WTC11 (cell line): ENCODE measurements at regions not wholly inside any gene's neighbourhood (a gene's known extent, or its start where the extent isn't known, plus 50 kb on each side); places are given as distances from the start of the nearest gene placed in this dataset.

Experiments used
- ATAC-seq: fragments of 200-7000 bp; cut with Tn5 transposase; 2 replicates; pipeline ENCODE4 v1.10.0; 2021; ENCODE audit warnings: mild to moderate bottlenecking, moderate library complexity
- CTCF ChIA-PET: fragments of 300-600 bp; sonication (Branson Sonifier 250); formaldehyde crosslinking; loops from one replicate; lab custom pipeline; 2021; ENCODE audit warnings: antibody characterized with exemption; lab: Charles Lee
- POLR2A ChIA-PET: fragments of 350-600 bp; sonication (Branson Sonifier 250); formaldehyde crosslinking; loops from one replicate; lab custom pipeline; 2021; ENCODE audit warnings: antibody characterized with exemption; lab: Charles Lee
- DNase-seq: peaks from one replicate; pipeline ENCODE4 v3.0.0; 2021; ENCODE audit warnings: low spot score
- H3K27ac Mint-ChIP-seq: 2 replicates; pipeline ENCODE4 v1.8.0; 2021; ENCODE audit warnings: mixed read lengths
- H3K27me3 Mint-ChIP-seq: 2 replicates; pipeline ENCODE4 v1.8.0; 2021; ENCODE audit warnings: low read depth, mild to moderate bottlenecking, moderate library complexity, mixed read lengths
- H3K36me3 Mint-ChIP-seq: 2 replicates; pipeline ENCODE4 v1.8.0; 2021; ENCODE audit warnings: mixed read lengths
- H3K4me1 Mint-ChIP-seq: 2 replicates; pipeline ENCODE4 v1.8.0; 2022; ENCODE audit warnings: mixed read lengths
- H3K4me3 Mint-ChIP-seq: 2 replicates; pipeline ENCODE4 v1.8.0; 2021; ENCODE audit warnings: mild to moderate bottlenecking, moderate library complexity, mixed read lengths
- H3K9me3 Mint-ChIP-seq: 2 replicates; pipeline ENCODE4 v1.8.0; 2021; ENCODE audit warnings: mixed read lengths
- ATF3 ChIP-seq: sonication (generic); formaldehyde crosslinking; conservative IDR thresholded peaks from 2 replicates; pipeline ENCODE4 v1.8.1; 2022; ENCODE audit warnings: mild to moderate bottlenecking, missing genetic modification reagents
- CREM ChIP-seq: sonication (generic); formaldehyde crosslinking; IDR thresholded peaks from 2 replicates; pipeline ENCODE4 v1.8.1; 2022; ENCODE audit warnings: mild to moderate bottlenecking, missing genetic modification reagents, moderate library complexity
- EMX1 ChIP-seq: fragments of 250-450 bp; sonication (Bioruptor Pico); IDR thresholded peaks from 2 replicates; pipeline ENCODE4 v1.8.0; 2021; ENCODE audit warnings: mild to moderate bottlenecking
- ERG ChIP-seq: fragments of 250-450 bp; sonication (Bioruptor Pico); IDR thresholded peaks from 2 replicates; pipeline ENCODE4 v1.8.0; 2021; ENCODE audit warnings: mild to moderate bottlenecking
- ESRRA ChIP-seq: sonication (generic); formaldehyde crosslinking; IDR thresholded peaks from 2 replicates; pipeline ENCODE4 v1.8.1; 2022; ENCODE audit warnings: mild to moderate bottlenecking, missing genetic modification reagents, borderline replicate concordance
- ETV6 ChIP-seq: sonication (generic); formaldehyde crosslinking; IDR thresholded peaks from 2 replicates; pipeline ENCODE4 v1.8.1; 2022; ENCODE audit warnings: mild to moderate bottlenecking, missing genetic modification reagents
- FOXJ3 ChIP-seq: sonication (generic); formaldehyde crosslinking; IDR thresholded peaks from 2 replicates; pipeline ENCODE4 v1.9.0; 2021; ENCODE audit warnings: missing genetic modification reagents, mild to moderate bottlenecking, borderline replicate concordance
- FOXP1 ChIP-seq: sonication (generic); formaldehyde crosslinking; IDR thresholded peaks from 2 replicates; pipeline ENCODE4 v1.8.0; 2022; ENCODE audit warnings: missing genetic modification reagents, mild to moderate bottlenecking, moderate library complexity, borderline replicate concordance
- FOXP4 ChIP-seq: sonication (generic); formaldehyde crosslinking; IDR thresholded peaks from 2 replicates; pipeline ENCODE4 v1.8.0; 2022; ENCODE audit warnings: mild to moderate bottlenecking, missing genetic modification reagents
- GABPB1 ChIP-seq: sonication (generic); formaldehyde crosslinking; IDR thresholded peaks from 2 replicates; pipeline ENCODE4 v1.8.1; 2023; ENCODE audit warnings: mild to moderate bottlenecking, missing genetic modification reagents
- GTF2I ChIP-seq: fragments of 250-450 bp; sonication (Bioruptor Pico); conservative IDR thresholded peaks from 2 replicates; pipeline ENCODE4 v1.4.0; 2021; ENCODE audit warnings: mild to moderate bottlenecking
- HMGXB4 ChIP-seq: sonication (generic); formaldehyde crosslinking; IDR thresholded peaks from 2 replicates; pipeline ENCODE4 v1.8.1; 2023; ENCODE audit warnings: mild to moderate bottlenecking, moderate library complexity, missing genetic modification reagents
- KAT7 ChIP-seq: sonication (generic); formaldehyde crosslinking; IDR thresholded peaks from 2 replicates; pipeline ENCODE4 v1.8.1; 2023; ENCODE audit warnings: missing genetic modification reagents, mild to moderate bottlenecking, borderline replicate concordance
- MAX ChIP-seq: sonication (generic); formaldehyde crosslinking; IDR thresholded peaks from 2 replicates; pipeline ENCODE4 v1.8.0; 2022; ENCODE audit warnings: mild to moderate bottlenecking, missing genetic modification reagents
- MXD4 ChIP-seq: fragments of 250-450 bp; sonication (Bioruptor Pico); IDR thresholded peaks from 2 replicates; pipeline ENCODE4 v1.8.0; 2021; ENCODE audit warnings: mild to moderate bottlenecking, moderate library complexity, borderline replicate concordance
- MYBL2 ChIP-seq: sonication (generic); formaldehyde crosslinking; IDR thresholded peaks from 2 replicates; pipeline ENCODE4 v1.8.1; 2023; ENCODE audit warnings: mild to moderate bottlenecking, moderate library complexity, missing genetic modification reagents
- NFATC4 ChIP-seq: fragments of 250-450 bp; sonication (Bioruptor Pico); IDR thresholded peaks from 2 replicates; pipeline ENCODE4 v1.9.0; 2021; ENCODE audit warnings: mild to moderate bottlenecking
- NFYB ChIP-seq: sonication (generic); formaldehyde crosslinking; conservative IDR thresholded peaks from 2 replicates; pipeline ENCODE4 v1.8.0; 2022; ENCODE audit warnings: low read depth, missing genetic modification reagents
- NR3C1 ChIP-seq: sonication (generic); formaldehyde crosslinking; conservative IDR thresholded peaks from 2 replicates; pipeline ENCODE4 v1.8.1; 2023; ENCODE audit warnings: low read depth, mild to moderate bottlenecking, missing genetic modification reagents
- PRRX2 ChIP-seq: fragments of 250-450 bp; sonication (Bioruptor Pico); IDR thresholded peaks from 2 replicates; pipeline ENCODE4 v1.8.0; 2021; ENCODE audit warnings: mild to moderate bottlenecking
- SMAD3 ChIP-seq: sonication (generic); formaldehyde crosslinking; IDR thresholded peaks from 2 replicates; pipeline ENCODE4 v1.8.0; 2022; ENCODE audit warnings: missing genetic modification reagents, mild to moderate bottlenecking, borderline replicate concordance
- SOX15 ChIP-seq: fragments of 250-450 bp; sonication (Bioruptor Pico); IDR thresholded peaks from 2 replicates; pipeline ENCODE4 v1.9.0; 2021; ENCODE audit warnings: mild to moderate bottlenecking
- TEAD4 ChIP-seq: sonication (generic); formaldehyde crosslinking; IDR thresholded peaks from 2 replicates; pipeline ENCODE4 v1.8.0; 2022; ENCODE audit warnings: mild to moderate bottlenecking, missing genetic modification reagents
- ZBTB21 ChIP-seq: sonication (generic); formaldehyde crosslinking; IDR thresholded peaks from 2 replicates; pipeline ENCODE4 v1.8.1; 2023; ENCODE audit warnings: mild to moderate bottlenecking, missing genetic modification reagents, borderline replicate concordance
- ZMAT4 ChIP-seq: fragments of 250-450 bp; sonication (Bioruptor Pico); IDR thresholded peaks from 2 replicates; pipeline ENCODE4 v1.9.0; 2021; ENCODE audit warnings: mild to moderate bottlenecking
- ZNF219 ChIP-seq: sonication (generic); formaldehyde crosslinking; IDR thresholded peaks from 2 replicates; pipeline ENCODE4 v1.8.0; 2023; ENCODE audit warnings: missing genetic modification reagents, mild to moderate bottlenecking, borderline replicate concordance
- ZNF317 ChIP-seq: sonication (generic); formaldehyde crosslinking; IDR thresholded peaks from 2 replicates; pipeline ENCODE4 v1.8.1; 2023; ENCODE audit warnings: low read depth, mild to moderate bottlenecking, moderate library complexity, missing genetic modification reagents, borderline replicate concordance
- ZNF416 ChIP-seq: fragments of 250-450 bp; sonication (Bioruptor Pico); IDR thresholded peaks from 2 replicates; pipeline ENCODE4 v1.9.0; 2021; ENCODE audit warnings: mild to moderate bottlenecking, inconsistent platforms
- ZNF423 ChIP-seq: fragments of 250-450 bp; sonication (Bioruptor Pico); IDR thresholded peaks from 2 replicates; pipeline ENCODE4 v2.1.2; 2022; ENCODE audit warnings: mild to moderate bottlenecking, moderate library complexity
- ZNF512 ChIP-seq: sonication (generic); formaldehyde crosslinking; IDR thresholded peaks from 2 replicates; pipeline ENCODE4 v1.8.1; 2022; ENCODE audit warnings: missing genetic modification reagents, borderline replicate concordance
- TF ChIP-seq, protein P1 (sequence below): fragments of 250-450 bp; sonication (Bioruptor Pico); IDR thresholded peaks from 2 replicates; pipeline ENCODE4 v1.9.0; 2021; ENCODE audit warnings: moderate library complexity, mild to moderate bottlenecking, inconsistent platforms, borderline replicate concordance
- TF ChIP-seq, protein P2 (sequence below): fragments of 250-450 bp; sonication (Bioruptor Pico); IDR thresholded peaks from 2 replicates; pipeline ENCODE4 v2.1.2; 2022; ENCODE audit warnings: mild to moderate bottlenecking, moderate library complexity
- TF ChIP-seq, protein P3 (sequence below): sonication (generic); formaldehyde crosslinking; IDR thresholded peaks from 2 replicates; pipeline ENCODE4 v1.8.0; 2023; ENCODE audit warnings: missing genetic modification reagents

GRCh38 chr10:128978211-128978610 lies 488.8 kb upstream of the MGMT start (continued):
- TF ChIP-seq ZMAT4 (CRISPR knock-in tag) (no peak), ERG (CRISPR knock-in tag) (no peak), MAX (no peak)

DNA sequence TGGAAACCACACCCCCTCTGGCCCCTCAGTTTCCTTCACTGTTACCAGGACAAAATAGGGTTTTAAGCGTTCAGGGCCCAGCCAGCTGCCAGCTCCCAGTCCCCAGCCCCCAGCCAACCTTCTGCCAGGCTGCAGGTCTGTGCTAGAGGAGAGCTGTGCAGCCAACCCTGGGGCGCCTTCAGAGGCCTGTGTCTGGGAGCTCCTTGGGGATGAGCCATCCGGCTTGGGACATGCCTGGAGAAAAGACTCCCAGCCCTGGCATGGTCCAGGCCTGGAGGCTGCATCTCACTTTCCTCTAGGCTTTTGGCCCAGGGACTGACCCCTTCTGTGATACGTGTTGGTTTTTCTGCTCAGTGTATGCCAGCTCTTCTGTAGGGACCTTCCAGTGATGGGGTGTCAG lies 487.6 kb upstream of the MGMT start:
- no peak for ATAC-seq
- CTCF ChIA-PET: no interaction called here

GRCh38 chr10:128981251-128981650 lies 485.8 kb upstream of the MGMT start:
- ATAC-seq (no peak), DNase-seq (no peak)
- H3K27ac Mint-ChIP-seq: no peak overlapping the region
- peaks cover 10% of the 10 kb centered on the region; the same call in 1 of the 2 replicates for H3K4me1 Mint-ChIP-seq
- no peak overlapping the region for H3K4me3 Mint-ChIP-seq
- CTCF ChIA-PET: interaction anchor here (1.0 to 1.7 kb wide), 2 partner anchors 351 to 769 kb away, joined by 3 to 4 read pairs; no protein-coding TSS in a partner anchor
- POLR2A ChIA-PET: no interaction called here
- H3K36me3 Mint-ChIP-seq: no peaks in the 10 kb centered on the region
- H3K27me3 Mint-ChIP-seq: no peaks in the 10 kb centered on the region
- H3K9me3 Mint-ChIP-seq: peaks cover 13% of the 10 kb centered on the region
- TF ChIP-seq, protein P1, sequence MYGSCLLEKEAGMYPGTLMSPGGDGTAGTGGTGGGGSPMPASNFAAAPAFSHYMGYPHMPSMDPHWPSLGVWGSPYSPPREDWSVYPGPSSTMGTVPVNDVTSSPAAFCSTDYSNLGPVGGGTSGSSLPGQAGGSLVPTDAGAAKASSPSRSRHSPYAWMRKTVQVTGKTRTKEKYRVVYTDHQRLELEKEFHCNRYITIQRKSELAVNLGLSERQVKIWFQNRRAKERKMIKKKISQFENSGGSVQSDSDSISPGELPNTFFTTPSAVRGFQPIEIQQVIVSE: no peak
- TF ChIP-seq GTF2I (CRISPR knock-in tag) (no peak), CREM (CRISPR knock-in tag) (no peak), PRRX2 (CRISPR knock-in tag) (no peak), GABPB1 (CRISPR knock-in tag) (no peak), FOXP4 (CRISPR knock-in tag) (no peak), ZNF512 (CRISPR knock-in tag) (no peak), HMGXB4 (CRISPR knock-in tag) (no peak), ZNF423 (CRISPR knock-in tag) (no peak), ATF3 (CRISPR knock-in tag) (no peak), ZBTB21 (CRISPR knock-in tag) (no peak), MXD4 (CRISPR knock-in tag) (no peak)
- TF ChIP-seq, protein P2, sequence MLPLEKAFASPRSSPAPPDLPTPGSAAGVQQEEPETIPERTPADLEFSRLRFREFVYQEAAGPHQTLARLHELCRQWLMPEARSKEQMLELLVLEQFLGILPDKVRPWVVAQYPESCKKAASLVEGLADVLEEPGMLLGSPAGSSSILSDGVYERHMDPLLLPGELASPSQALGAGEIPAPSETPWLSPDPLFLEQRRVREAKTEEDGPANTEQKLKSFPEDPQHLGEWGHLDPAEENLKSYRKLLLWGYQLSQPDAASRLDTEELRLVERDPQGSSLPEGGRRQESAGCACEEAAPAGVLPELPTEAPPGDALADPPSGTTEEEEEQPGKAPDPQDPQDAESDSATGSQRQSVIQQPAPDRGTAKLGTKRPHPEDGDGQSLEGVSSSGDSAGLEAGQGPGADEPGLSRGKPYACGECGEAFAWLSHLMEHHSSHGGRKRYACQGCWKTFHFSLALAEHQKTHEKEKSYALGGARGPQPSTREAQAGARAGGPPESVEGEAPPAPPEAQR (CRISPR knock-in tag): no peak
- TF ChIP-seq, protein P3, sequence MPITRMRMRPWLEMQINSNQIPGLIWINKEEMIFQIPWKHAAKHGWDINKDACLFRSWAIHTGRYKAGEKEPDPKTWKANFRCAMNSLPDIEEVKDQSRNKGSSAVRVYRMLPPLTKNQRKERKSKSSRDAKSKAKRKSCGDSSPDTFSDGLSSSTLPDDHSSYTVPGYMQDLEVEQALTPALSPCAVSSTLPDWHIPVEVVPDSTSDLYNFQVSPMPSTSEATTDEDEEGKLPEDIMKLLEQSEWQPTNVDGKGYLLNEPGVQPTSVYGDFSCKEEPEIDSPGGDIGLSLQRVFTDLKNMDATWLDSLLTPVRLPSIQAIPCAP (CRISPR knock-in tag): no peak

More for the DNA sequence above, 487.6 kb upstream of the MGMT start:
- Mint-ChIP-seq H3K4me1 (peaks cover 10% of the 10 kb centered on the region; the same call in 1 of the 2 replicates), H3K4me3 (no peak overlapping the region), H3K36me3 (no peaks in the 10 kb centered on the region), H3K27ac (no peak overlapping the region), H3K27me3 (no peaks in the 10 kb centered on the region), H3K9me3 (no peaks in the 10 kb centered on the region; the same call in 1 of the 2 replicates)
- no peak for DNase-seq
- TF ChIP-seq NR3C1 (CRISPR knock-in tag) (no peak), MYBL2 (CRISPR knock-in tag) (no peak), NFATC4 (no peak), NFYB (CRISPR knock-in tag) (no peak), ZNF416 (CRISPR knock-in tag) (no peak), TEAD4 (CRISPR knock-in tag) (no peak), ZNF219 (CRISPR knock-in tag) (no peak), FOXJ3 (no peak), EMX1 (no peak), KAT7 (no peak), FOXP1 (CRISPR knock-in tag) (no peak), ETV6 (CRISPR knock-in tag) (no peak), SMAD3 (CRISPR knock-in tag) (no peak), ZNF317 (no peak), SOX15 (CRISPR knock-in tag) (no peak), ESRRA (CRISPR knock-in tag) (no peak)
- POLR2A ChIA-PET: no interaction called here
